Ramos (cell line): ENCODE measurements at regions not wholly inside any gene's neighbourhood (a gene's known extent, or its start where the extent isn't known, plus 50 kb on each side); places are given as distances from the start of the nearest gene placed in this dataset.

Experiments
- in situ Hi-C: fragments of 300-500 bp; cut with MboI; formaldehyde crosslinking; loops from one replicate; pipeline ENCODE4 v1.14.3; 2022; ENCODE audit warnings: low sequenced_read_pairs; ENCODE audit not compliant: unreplicated experiment

DNA sequence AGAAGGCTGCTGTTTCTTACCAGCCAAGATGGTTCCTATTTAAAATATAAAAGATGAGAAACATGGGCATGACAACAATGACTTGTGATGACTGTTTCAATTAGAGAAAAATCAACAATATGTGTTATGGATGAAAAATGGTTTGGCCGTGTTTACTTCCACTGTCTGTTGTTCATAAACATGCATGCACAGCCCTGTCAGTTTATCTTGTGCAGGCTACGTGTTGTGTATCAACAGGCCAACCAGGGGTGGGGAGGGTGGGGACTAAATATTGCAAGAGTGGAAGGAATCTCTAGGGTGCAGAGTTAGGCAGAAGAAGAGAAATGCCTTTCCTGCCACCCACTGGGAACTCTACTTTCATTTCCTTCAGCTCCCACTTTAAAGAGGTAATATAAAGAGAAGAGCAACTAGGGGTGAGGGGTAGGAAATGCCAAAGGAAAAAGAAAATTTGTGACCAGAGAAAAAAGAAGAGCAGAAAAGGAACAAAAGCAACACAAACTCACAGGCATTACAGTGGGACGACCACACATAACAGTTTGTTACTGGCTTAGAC, 116.8 kb upstream of the MEIS1 start:
- in situ Hi-C loops = no loop called here

DNA sequence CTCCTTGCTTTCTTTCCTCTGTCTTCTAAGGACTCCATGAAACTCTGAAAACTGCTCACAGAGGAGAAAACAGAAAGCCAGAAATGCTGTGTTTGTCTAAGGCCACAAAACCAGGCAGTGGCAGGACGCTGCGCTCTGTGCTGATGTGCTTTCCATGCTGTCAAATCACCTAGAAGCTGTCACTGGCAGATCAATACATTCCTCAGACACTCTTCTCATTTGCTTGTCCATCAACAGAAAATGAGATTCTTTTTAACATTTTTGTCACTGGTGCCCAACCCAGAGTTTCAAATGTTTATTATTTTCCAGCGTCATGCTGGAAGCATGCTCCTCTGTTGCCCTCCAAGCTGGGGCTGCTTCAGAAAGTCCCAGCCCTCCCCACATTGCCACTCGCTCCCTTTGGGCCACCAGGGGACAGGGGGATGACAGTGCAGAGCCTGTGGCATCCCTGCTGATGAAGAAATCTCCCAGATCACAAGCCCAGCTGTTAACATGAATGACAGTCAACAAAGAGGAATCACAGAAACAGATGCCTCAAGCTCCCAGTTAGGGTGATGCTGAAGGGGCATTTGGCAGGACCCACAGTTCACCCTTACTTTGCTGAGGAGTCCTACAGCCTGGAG, 117.5 kb upstream of the MEIS1 start:
- in situ Hi-C loops = no loop called here

DNA sequence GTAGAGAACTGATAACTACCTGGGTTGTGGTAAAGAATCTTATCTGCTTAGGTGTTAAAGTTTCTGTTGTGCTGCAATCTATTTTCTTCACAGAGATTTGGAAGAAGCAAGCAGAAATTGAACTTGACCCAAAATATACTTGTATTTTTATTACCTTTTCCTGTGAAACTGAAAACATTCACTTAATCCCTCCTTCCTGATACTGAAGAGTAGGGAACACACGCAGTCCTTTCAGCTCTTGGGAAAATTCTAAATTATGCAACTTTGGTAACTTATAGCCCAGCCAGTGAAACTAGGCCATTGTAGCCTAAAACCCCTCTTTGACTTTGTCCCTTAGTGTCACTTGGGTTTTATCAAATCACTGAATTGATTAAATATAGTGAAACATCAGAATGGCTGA, 128.4 kb upstream of the MEIS1 start:
- in situ Hi-C loops = no loop called here

DNA sequence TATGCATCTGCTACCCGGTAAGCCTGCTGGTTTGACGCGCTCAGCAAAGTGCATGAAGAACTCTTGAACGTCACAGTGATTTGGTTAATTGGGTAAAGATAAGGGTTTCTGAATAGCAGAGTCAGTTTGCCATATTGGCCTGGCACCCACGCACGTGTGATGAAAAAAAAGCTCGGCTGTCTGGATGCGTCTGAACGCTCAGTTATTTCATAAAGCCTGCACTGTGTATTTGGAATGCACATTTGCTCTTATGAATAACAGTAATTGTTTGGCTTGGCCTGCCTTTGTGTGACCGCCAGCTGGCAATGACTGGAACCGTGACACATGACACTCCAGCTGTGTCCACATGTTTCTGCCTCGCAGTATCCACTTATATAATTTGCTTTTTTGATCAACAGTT, 129.2 kb upstream of the MEIS1 start:
- in situ Hi-C loops = no loop called here

DNA sequence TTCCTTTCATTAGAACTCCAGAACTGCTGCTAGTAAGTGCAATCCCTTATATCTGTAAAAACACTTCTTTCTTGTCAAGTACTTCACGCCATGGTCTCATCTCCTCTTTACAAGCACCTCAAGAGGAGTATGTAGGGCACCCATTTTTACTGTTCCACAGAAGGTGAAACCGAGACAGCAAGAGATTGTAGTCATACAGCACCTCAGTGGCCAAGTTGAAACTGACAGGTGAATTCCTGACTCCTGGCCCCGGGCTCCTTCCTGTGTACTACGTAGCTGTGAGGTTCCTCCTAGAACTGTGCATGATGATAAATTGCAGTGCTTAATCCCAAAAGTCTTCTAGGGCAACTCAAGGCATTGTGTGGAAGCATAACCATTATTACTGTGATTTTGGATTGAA, 131.5 kb upstream of the MEIS1 start:
- in situ Hi-C loops = no loop called here

DNA sequence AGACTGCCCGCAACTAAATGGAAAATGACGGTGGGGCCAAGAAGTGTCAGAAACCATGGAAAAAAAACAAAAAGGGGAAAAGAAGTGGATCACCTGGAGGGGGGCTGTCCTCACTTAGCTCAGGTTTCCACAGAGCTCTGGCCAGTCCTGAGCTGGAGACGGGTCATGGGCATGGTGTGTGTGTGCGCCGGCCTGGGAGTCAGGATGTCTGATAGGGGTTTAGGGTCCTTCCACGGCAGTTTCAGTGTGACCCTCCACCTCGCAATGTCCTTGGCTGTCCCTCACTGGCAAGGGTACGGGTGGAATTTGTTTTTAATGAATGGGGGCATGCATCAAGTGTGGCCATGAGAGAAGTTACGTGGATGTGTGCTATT, 133.2 kb upstream of the MEIS1 start:
- in situ Hi-C loops = no loop called here

DNA sequence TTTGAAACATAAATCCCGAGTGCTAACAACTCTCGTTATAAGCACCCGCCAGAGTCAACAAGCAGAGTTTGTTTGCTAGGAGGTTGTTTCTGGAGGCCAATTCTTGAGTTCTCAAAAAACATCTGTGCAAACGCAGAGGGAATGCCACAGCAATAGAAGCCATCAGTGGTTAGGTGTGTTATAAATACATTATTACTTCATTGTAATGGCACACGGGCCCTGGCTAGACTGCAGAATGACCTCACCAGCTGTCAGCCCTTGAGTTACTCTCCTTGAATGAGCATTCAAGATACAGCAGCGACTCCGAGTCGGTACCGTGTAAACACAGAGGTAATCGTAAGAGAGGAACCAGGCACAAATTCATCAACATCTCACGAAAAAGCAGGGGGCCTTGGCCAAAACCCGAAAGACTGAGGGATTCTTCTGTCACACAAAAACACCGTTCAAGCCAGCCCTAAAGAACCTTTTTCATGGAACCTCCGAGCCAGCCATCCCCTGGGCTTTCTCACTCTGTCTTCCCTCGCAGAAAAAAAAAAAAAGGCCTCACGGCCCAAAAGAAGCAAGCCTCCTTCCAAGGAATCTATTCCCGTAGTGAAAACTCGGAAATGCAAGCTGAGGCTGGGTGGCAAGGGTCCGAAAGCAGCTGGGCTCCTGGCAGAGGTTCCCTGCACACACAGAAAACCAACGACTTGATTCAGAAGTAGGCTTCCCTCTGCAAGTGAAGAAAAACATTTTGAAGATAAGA, 133.7 kb upstream of the MEIS1 start:
- in situ Hi-C loops = no loop called here

DNA sequence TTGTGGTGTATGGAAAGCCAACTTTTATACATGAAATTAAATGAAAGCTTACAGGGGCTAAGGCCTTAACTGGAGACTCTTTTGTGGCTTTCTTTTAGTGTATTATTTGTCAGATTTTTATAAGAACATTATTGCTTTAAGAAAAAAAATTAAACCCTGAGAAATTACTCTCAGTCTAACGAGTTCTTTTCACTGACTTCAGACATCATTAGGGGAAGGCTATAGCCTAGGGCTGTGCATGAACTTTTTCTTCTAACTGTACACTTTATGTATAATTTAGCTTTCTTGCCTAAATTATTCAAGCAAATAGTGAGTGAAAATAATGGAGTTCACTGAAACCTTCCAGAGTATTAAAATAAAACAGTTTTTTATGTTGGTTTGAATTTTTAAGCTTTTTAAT, 151.1 kb upstream of the MEIS1 start:
- in situ Hi-C loops = no loop called here

DNA sequence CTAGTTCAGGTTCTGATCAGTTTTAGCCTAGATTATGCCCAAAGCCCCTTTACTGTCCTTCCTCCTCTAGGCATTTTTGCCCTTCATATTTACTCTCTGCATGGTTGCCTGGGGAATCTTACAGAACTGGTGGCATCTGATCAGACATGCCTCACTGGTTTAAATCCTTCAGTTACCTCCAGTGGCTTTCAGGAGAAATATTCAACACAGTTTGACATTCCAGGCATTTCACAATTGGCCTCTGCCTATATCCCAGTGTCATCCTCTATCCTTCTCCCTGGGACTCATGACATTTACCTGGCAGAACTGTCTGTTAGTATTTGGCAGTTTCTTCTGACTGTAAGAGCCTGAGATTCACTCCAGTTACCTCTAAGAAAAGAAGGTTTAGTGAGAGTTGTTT, 152.9 kb upstream of the MEIS1 start:
- in situ Hi-C loops = no loop called here

DNA sequence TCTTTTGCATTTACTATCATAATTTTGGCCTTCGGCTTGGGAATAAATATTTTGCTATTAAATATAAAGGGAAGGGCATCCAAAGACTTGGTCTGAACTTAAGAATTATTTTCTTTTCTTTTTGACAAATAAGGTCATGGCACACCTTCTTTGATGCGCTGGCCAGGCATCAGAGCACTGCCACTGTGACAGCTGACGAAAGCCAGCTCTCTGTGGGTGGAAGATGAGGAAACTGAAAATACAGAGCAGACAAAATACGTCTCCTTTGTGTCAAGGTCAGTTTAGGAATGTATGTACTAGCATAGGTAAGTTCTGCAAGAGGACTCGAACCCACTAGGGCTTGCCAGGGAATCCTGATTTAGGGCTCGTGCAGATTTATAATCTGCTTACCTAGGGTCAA, 155.9 kb upstream of the MEIS1 start:
- in situ Hi-C loops = no loop called here

DNA sequence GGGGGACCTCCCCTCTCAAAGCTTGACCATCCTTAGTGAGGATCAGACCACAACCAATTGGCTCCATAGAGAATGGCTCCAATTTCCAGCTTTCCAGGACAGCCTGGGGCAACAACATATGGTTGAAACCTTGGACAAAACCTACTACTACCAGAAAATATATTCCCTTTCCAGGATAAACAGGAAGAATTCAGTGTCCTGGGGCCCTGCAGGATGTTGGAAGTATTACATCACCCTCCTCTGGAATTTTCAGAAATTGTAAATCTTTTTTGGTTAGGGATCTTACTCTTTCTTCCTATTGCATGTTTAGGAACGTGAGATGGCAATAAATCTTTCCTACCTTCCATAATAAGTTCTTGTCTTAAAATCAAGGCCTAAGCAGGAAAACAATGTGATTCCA, 158.9 kb upstream of the MEIS1 start:
- in situ Hi-C loops = no loop called here

DNA sequence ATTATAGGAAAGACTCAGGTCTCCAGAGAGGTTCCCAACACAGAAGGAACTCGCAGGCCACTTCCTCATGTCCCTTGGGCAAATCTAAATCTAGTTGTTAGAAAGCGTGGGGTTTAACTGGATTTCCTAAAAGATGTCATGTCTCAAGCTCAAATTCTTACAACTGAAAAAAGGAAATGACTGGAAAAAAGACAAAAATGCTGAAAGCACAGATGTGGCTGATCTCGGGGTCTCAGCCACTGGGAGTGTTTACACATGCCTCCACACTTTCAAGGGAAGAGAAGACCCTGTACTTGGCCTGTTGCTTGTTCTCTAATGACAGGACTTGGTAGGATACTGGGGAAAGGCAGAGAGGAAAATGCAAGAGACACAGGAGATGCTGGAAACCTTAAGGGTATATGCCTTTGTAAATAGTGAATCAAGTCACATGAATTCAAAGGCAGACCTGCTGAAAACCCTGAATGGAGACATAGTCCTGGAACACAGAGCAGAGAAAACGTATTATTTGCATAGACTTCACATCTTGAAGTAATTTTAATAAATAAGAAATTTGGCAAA, 160.9 kb upstream of the MEIS1 start:
- in situ Hi-C loops = no loop called here

DNA sequence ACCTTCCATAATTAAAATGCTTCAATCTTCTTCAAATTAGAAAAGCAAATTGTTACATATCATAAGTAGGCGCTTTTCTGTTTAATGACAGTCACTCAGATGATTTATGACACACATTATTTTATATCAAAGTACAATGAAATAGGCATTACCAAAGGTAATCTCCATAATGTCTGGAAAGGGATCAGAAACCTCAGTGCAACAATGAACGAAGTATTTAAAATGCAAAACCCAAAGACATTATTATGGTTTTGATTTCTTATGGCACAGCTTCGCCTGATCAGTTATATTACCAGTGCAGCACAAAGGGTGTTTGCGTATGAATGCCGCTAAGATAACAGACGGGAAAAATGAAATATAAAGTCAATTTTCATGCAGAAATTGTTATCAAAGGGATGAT, 162.2 kb upstream of the MEIS1 start:
- in situ Hi-C loops = no loop called here

DNA sequence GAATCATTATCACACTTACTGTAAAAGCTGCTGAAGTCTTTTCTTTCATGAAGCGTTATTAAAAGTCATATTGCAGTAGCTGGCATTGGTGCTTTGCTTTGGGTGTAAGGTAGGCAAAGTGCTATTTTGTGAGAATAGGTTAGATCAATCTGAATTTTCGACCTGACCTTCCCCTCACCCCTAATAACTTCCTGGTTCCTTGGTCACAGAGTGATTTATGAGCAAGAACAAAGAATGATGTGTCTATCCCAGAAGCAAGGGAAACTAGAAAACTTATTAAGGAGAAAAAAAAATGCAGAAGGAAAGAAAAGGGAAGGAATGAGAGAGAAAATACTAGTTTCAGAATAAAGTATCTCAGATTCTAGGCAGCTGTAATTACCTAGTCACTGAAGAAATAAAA, 163.1 kb upstream of the MEIS1 start:
- in situ Hi-C loops = no loop called here

DNA sequence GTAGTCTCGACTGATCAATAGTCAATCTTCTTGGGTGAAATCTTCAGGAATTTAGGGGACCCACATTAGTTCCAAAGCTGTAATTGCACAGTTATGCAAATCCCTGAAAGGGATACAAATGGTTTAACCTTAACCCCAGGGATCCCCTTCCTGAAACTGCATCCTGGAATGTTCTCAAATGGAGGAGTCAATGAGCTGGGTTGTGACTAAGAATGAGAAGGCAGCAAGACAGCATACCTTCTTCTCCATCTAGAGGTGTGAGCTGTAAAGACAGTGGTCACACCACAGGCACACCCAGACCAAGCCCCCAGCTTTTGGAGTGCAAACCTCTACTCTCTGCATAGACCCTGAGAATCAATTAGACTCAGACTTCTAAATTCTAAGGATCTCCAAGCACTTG, 164.7 kb upstream of the MEIS1 start:
- in situ Hi-C loops = no loop called here

DNA sequence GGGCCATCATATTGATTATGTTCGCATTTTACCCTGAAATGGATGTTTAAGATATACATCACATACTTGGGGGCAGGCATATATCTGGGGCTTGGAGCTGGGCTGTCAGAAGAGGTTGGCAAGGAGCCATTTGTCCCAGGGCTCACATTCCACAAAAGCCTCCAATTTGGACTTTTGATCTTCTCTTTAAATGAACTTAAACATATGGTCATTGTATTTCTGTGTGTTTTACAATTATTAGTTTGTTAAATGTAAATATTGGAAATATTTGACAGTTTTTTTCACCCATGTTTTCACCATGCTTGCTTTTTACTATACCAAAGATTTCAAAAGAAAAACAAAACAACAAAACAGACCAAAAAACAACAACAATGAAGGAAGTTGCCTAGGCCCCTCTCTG, 165.8 kb upstream of the MEIS1 start:
- in situ Hi-C loops = no loop called here

DNA sequence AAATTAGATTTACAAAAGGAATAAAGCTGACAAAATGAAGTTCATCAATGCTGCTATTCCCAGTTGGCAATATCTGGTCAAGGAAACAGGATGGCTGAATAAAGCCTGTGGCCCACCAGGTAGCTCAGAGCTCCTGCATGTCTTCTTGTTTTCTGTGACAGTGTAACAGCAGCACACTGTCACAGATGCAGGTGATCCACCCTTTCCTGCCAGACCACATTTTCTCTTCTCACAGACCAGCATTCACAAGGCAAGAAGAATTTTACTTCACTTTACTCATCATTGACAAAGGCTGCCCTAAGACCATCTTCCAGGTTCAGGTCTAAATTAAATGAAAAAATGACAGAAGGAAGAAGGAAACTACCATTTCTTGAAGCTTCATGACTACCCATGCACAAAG, 166.2 kb upstream of the MEIS1 start:
- in situ Hi-C loops = no loop called here

DNA sequence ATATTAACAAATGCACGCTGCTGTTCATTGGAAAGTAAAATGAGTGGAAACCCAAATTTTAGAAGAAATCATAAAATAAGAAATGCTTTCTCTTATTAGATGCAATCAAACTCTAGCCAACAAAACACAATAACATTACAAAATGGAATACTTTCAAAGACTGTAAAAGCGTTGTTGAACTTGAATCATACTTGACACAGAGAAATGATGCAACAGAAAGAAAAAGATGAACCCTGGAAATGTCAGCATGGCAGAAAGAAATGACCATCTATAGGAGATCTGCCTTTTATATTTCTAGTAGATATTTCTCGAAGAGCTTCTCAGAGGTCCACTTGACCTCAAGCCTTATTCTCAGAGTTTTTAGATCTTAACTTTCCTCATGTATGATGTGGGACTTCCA, 170.6 kb upstream of the MEIS1 start:
- in situ Hi-C loops = no loop called here

DNA sequence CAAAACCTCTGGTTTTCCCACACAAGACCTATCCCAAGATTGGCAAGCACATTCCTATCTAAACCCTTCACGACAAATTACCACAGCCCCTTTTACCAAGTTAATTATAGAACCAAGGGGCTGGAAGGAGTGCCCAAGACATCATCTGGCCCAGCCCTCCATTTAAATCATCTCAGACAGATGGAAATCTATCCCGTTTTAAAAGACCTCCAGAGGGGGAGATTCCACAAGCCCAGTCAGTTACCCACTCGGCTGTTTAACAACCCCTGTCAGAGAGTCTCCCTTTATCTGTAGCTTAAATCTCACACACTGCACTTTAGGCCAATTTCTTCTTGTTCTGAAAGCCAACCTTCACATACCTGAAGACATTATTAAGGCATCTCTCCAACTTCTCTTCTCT, 179.1 kb upstream of the MEIS1 start:
- in situ Hi-C loops = no loop called here

DNA sequence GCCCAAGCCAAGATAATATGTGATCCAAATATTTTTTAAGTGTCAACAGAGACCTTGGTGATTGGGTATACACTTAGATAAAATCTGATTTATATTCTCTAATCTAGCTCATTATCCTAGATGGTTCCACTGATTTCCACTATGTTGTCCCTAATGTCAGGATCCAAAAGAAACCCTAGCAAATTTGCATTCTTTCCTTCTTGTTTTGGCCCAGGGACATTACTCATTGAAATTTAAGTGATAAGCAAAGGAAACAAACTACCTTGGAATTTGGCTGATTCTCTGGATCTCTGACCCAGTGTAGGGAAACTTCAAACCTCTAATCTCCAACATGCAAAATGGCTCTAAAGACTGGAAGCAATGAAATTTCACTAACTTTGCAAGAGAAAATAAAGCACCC, 179.8 kb upstream of the MEIS1 start:
- in situ Hi-C loops = no loop called here

DNA sequence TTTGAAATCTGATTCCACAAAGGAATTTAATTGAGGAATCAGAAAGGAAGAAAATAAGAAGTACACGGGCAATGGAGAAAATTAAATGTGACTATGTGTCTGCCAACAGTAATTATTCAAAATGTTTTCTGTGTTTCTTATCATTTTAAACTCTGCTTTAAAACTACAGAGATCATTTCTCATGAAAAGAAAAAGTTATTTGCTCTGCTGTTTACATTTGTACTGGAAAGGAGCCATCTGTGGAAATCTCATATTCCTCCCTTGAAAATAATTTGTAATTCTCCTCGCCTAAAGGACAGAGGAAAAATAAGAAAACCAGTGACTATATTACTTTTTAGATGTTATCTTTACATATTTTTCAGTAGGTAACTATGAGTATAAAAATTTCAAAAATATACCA, 181.9 kb upstream of the MEIS1 start:
- in situ Hi-C loops = no loop called here

DNA sequence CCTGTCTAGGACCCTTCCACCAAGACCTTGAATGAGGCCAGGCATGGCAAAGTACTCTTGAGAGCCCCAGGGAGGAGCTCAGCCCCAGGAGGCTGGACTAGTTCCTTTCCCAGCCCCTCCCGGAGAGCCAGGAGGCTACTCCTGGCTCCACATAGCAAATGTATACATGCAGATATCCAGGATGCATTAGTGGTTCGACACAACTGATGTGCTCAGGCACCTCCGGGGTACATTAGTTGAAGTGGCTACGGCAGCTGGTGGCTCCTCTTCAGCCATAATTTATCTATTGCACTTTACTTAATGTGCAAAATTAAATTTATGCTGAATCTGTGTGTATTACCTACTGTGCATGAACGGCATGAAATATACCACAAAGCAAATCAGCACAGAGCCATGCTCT, 182.8 kb upstream of the MEIS1 start:
- in situ Hi-C loops = no loop called here
